ENCODE measurements at regions not wholly inside any gene's neighbourhood (a gene's known extent, or its start where the extent isn't known, plus 50 kb on each side); places are given as distances from the start of the nearest gene placed in this dataset.

- TF ChIP-seq ZNF792 (tag by site-specific recombination; IDR thresholded peaks at IDR 0.05) = no peak
- 0 out of 2 replicates have a peak, but pooled peaks have one; percentile 9 for TF ChIP-seq ZBTB17 (tag by site-specific recombination; IDR thresholded peaks at IDR 0.05)
- TF ChIP-seq AEBP2 (tag by site-specific recombination; IDR thresholded peaks at IDR 0.05; ENCODE audit: borderline replicate concordance) = no peak
- TF ChIP-seq ZNF561 (tag by site-specific recombination; IDR thresholded peaks at IDR 0.05; ENCODE audit: borderline replicate concordance) = no peak
- TF ChIP-seq ZEB2 (tag by site-specific recombination; IDR thresholded peaks at IDR 0.05) = peak; percentile 29; the same call in 1 of the 2 replicates
- no peak for TF ChIP-seq ZNF335 (tag by site-specific recombination; conservative IDR thresholded peaks at IDR 0.05)
Observed at GRCh38 chr15:89414571-89414970, 79.9 kb upstream of the POLG start (continued).

- Histone ChIP-seq H3K27ac (ENCODE audit: extremely low read depth, low read depth, low read length) (no peak overlapping the region), H3K4me1 (ENCODE audit: control insufficient read depth, insufficient read depth, low read length) (no peaks in the 10 kb centered on the region), H3K9me3 (ENCODE audit: control insufficient read depth, insufficient read depth, low read depth, low read length) (no peaks in the 10 kb centered on the region), H3K4me3 (ENCODE audit: low read depth, low read length) (no peak overlapping the region), H3K36me3 (ENCODE audit: control insufficient read depth in 2 of 2, insufficient read depth in 1 of 2, low read length in 2 of 2) (no peaks in the 10 kb centered on the region)
- ChIA-PET CTCF (interaction anchor here (0.7 to 17.4 kb wide), 12 partner anchors 9 to 67 kb away, joined by 3 to 614 read pairs (median 8); no protein-coding TSS in a partner anchor), POLR2A (interaction anchor here (1.2 kb wide), 1 partner anchor 55 kb away, joined by 3 read pairs; no protein-coding TSS in a partner anchor)
- no peak for TF ChIP-seq ZNF76 (tag by site-specific recombination; IDR thresholded peaks at IDR 0.05; ENCODE audit: borderline replicate concordance, low read depth)
- TF ChIP-seq ZNF214 (tag by site-specific recombination; IDR thresholded peaks at IDR 0.05; ENCODE audit: borderline replicate concordance) = no peak
- no peak for TF ChIP-seq ZNF404 (tag by site-specific recombination; IDR thresholded peaks at IDR 0.05)
- no peak for TF ChIP-seq ZNF146 (tag by site-specific recombination; IDR thresholded peaks at IDR 0.05)
- no peak for TF ChIP-seq ZFP41 (tag by site-specific recombination; IDR thresholded peaks at IDR 0.05; ENCODE audit: borderline replicate concordance)
- no peak for TF ChIP-seq ZSCAN16 (tag by site-specific recombination; IDR thresholded peaks at IDR 0.05)
- TF ChIP-seq OSR2 (tag by site-specific recombination; IDR thresholded peaks at IDR 0.05) = no peak
- no peak for TF ChIP-seq ZNF596 (tag by site-specific recombination; IDR thresholded peaks at IDR 0.05)
- no peak for TF ChIP-seq ZNF121 (tag by site-specific recombination; IDR thresholded peaks at IDR 0.05)
- no peak for TF ChIP-seq ZBTB7A (tag by site-specific recombination; IDR thresholded peaks at IDR 0.05; ENCODE audit: low read depth)
- TF ChIP-seq MYNN (tag by site-specific recombination; IDR thresholded peaks at IDR 0.05; ENCODE audit: borderline replicate concordance) = no peak
- TF ChIP-seq, protein P1, sequence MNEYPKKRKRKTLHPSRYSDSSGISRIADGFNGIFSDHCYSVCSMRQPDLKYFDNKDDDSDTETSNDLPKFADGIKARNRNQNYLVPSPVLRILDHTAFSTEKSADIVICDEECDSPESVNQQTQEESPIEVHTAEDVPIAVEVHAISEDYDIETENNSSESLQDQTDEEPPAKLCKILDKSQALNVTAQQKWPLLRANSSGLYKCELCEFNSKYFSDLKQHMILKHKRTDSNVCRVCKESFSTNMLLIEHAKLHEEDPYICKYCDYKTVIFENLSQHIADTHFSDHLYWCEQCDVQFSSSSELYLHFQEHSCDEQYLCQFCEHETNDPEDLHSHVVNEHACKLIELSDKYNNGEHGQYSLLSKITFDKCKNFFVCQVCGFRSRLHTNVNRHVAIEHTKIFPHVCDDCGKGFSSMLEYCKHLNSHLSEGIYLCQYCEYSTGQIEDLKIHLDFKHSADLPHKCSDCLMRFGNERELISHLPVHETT (tag by site-specific recombination; IDR thresholded peaks at IDR 0.05) = no peak
- TF ChIP-seq HOXD13 (CRISPR knock-in tag; IDR thresholded peaks at IDR 0.05; ENCODE audit: borderline replicate concordance) = no peak
- no peak for TF ChIP-seq KLF8 (tag by site-specific recombination; IDR thresholded peaks at IDR 0.05)
- no peak for TF ChIP-seq ZNF184 (tag by site-specific recombination; IDR thresholded peaks at IDR 0.05)
- no peak for TF ChIP-seq HOXC10 (CRISPR knock-in tag; IDR thresholded peaks at IDR 0.05)
- no peak for TF ChIP-seq KLF1 (tag by site-specific recombination; IDR thresholded peaks at IDR 0.05)
- no peak for TF ChIP-seq ZNF768 (tag by site-specific recombination; IDR thresholded peaks at IDR 0.05)
- TF ChIP-seq ZNF791 (tag by site-specific recombination; IDR thresholded peaks at IDR 0.05) = no peak
Observed at GRCh38 chr15:89413877-89414276, 79.3 kb upstream of the POLG start.
